WI38 (cell line): ENCODE measurements at regions not wholly inside any gene's neighbourhood (a gene's known extent, or its start where the extent isn't known, plus 50 kb on each side); places are given as distances from the start of the nearest gene placed in this dataset.
A peak's percentile ranks its signal among the peaks of the same experiment; 100 is the strongest.
"Not testable (repeated sequence)": the region's sequence is repeated elsewhere in the genome, so short reads cannot be mapped to it uniquely, and the experiment has no call there.

ENCODE experiments used
- H3K4me3 ChIP-seq: 2 replicates; pipeline ENCODE4 v1.5.1; 2011; ENCODE audit warnings: low read depth, mild to moderate bottlenecking, control low read depth, low read length
- CTCF ChIP-seq: IDR thresholded peaks from 2 replicates; pipeline ENCODE4 v1.5.1; 2012; ENCODE audit warnings: low read depth, mild to moderate bottlenecking, control low read depth, low read length

- no peak for TF ChIP-seq CTCF
- no peak overlapping the region for H3K4me3 ChIP-seq
Observed at GRCh38 chrX:30067677-30068076, 147.7 kb upstream of the MAGEB2 start.

- H3K4me3 ChIP-seq, result no peak overlapping the region
- TF ChIP-seq CTCF, result no peak
Observed at GRCh38 chrX:30085571-30085970, 129.8 kb upstream of the MAGEB2 start.

GRCh38 chrX:30111431-30111830 is 103.9 kb upstream of the MAGEB2 start:
- TF ChIP-seq CTCF, result no peak
- H3K4me3 ChIP-seq, result no peak overlapping the region

DNA sequence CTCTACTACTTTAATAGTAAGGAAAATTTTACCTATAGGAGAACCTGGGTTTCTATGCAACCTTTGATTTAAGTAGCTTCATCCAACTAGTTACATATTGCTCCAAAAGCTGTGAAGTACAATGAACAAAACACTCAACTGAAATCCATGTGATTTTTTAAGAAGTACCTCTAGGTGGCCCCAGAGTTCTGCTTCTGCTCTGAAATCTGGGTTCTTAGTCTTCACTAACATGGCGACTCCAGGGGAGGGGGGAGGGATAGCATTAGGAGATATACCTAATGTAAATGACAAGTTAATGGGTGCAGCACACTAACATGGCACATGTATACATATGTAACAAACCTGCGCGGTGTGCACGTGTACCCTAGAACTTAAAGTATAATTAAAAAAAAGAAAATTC is 73.4 kb upstream of the MAGEB2 start:
- no peak overlapping the region for H3K4me3 ChIP-seq
- peak; percentile 28; the same call in 1 of the 2 replicates for TF ChIP-seq CTCF

GRCh38 chrX:30144221-30144620 is 71.1 kb upstream of the MAGEB2 start:
- TF ChIP-seq CTCF, result no peak
- H3K4me3 ChIP-seq, result no peak overlapping the region

GRCh38 chrX:30144971-30145731 is 70.2 kb upstream of the MAGEB2 start:
- H3K4me3 ChIP-seq, result no peak overlapping the region
- no peak for TF ChIP-seq CTCF

- no peak for TF ChIP-seq CTCF
- H3K4me3 ChIP-seq, result no peak overlapping the region
Observed at GRCh38 chrX:30147996-30148643, 67.2 kb upstream of the MAGEB2 start.

- H3K4me3 ChIP-seq, result not testable (repeated sequence)
Observed at GRCh38 chrX:30149206-30149605, 66.2 kb upstream of the MAGEB2 start.
